Spleen (tissue), 11 donors: ENCODE measurements at regions not wholly inside any gene's neighbourhood (a gene's known extent, or its start where the extent isn't known, plus 50 kb on each side); places are given as distances from the start of the nearest gene placed in this dataset.

Source experiments
- DNase-seq: peaks from one replicate; pipeline ENCODE4 v3.0.0-alpha.2; 2020
- H3K27ac ChIP-seq, 8 donors: fragments of 200-600 bp; sonication (generic) in 7 of 8; 1 replicate in 4 of 8; 2 replicates in 4 of 8; pipeline versions ENCODE4 v1.5.0 to v1.8.0; 2016 to 2021; ENCODE audit warnings: inconsistent platforms in 4 of 8, mild to moderate bottlenecking in 4 of 8, moderate library complexity in 1 of 8
- H3K27me3 ChIP-seq, 7 donors: fragments of 200-600 bp; sonication (generic) in 6 of 7; replicated peaks in 1 of 7; 1 replicate in 4 of 7; 2 replicates in 3 of 7; pipeline versions ENCODE4 v1.5.0 to v1.8.0; 2016 to 2021; ENCODE audit warnings: inconsistent platforms in 3 of 7, mild to moderate bottlenecking in 1 of 7
- H3K36me3 ChIP-seq, 6 donors: fragments of 200-600 bp; sonication (generic) in 5 of 6; 1 replicate in 4 of 6; 2 replicates in 2 of 6; pipeline versions ENCODE4 v1.5.0 to v1.8.0; 2016 to 2021; ENCODE audit warnings: inconsistent platforms in 2 of 6
- H3K4me1 ChIP-seq, 6 donors: fragments of 200-600 bp; sonication (generic) in 5 of 6; 1 replicate in 3 of 6; 2 replicates in 3 of 6; pipeline versions ENCODE4 v1.5.0 to v1.8.0; 2016 to 2021; ENCODE audit warnings: inconsistent platforms in 3 of 6
- H3K4me3 ChIP-seq, 8 donors: fragments of 200-600 bp; sonication (generic) in 7 of 8; 1 replicate in 4 of 8; 2 replicates in 4 of 8; pipeline versions ENCODE4 v1.5.0 to v1.8.0; 2016 to 2021; ENCODE audit warnings: inconsistent platforms in 4 of 8, mild to moderate bottlenecking in 4 of 8, moderate library complexity in 2 of 8
- H3K9me3 ChIP-seq, 8 donors: fragments of 200-600 bp; sonication (generic) in 7 of 8; 1 replicate in 4 of 8; 2 replicates in 4 of 8; pipeline versions ENCODE4 v1.5.0 to v1.8.0; 2016 to 2021; ENCODE audit warnings: inconsistent platforms in 4 of 8
- CTCF ChIP-seq, 11 experiments: fragments of 200-600 bp in 7 of 11; fragments of 450-650 bp in 4 of 11; sonication (generic) in 4 of 11; IDR thresholded peaks in 8 of 11; conservative IDR thresholded peaks in 3 of 11; 1 replicate in 7 of 11; 2 replicates in 4 of 11; pipeline versions ENCODE4 v1.4.0 to v1.8.0; 2016 to 2021; ENCODE audit warnings: antibody characterized with exemption in 11 of 11, inconsistent platforms in 4 of 11, mild to moderate bottlenecking in 1 of 11
- POLR2A ChIP-seq, 3 donors: fragments of 450-650 bp; IDR thresholded peaks; one replicate each; pipeline ENCODE4 v1.5.1; 2017; ENCODE audit warnings: antibody characterized with exemption in 3 of 3, mild to moderate bottlenecking in 1 of 3
- POLR2AphosphoS5 ChIP-seq, 3 donors: sonication (generic); formaldehyde crosslinking; IDR thresholded peaks; one replicate each; pipeline ENCODE4 v1.5.1; 2017; ENCODE audit warnings: antibody characterized with exemption in 3 of 3
- WGBS, 5 donors: extraction: QIAGEN DNeasy Blood & Tissue Kit in 3 of 5; methylation state at CpG; one replicate each; pipeline versions ENCODE4 v1.1.5 to v1.1.7; 2013 to 2018; 5-methylcytosine and 5-hydroxymethylcytosine counted together
- intact Hi-C: fragments of 100-400 bp; cut with DNase I; formaldehyde crosslinking; loops from one replicate; pipeline ENCODE4 v1.15.0; 2023; ENCODE audit warnings: low total_unique reads
- donor health status: healthy with polysubstance abuse.
- donor health status: DM: no; HTN: no; CAD: no; lungs with moderate emphysema.
- donor health status: DM: no; HTN: no; CAD: no.
- donor health status: Bipolar disorder and iron deficiency.
- donor health status: healthy.
- donor health status: DM: no; HTN: no; CAD: no.
- donor health status: DM: yes; HTN: yes; CAD: no.

- no peak for DNase-seq
- H3K9me3 ChIP-seq: no peaks in the 10 kb centered on the region
- intact Hi-C loops: no loop called here
- TF ChIP-seq POLR2AphosphoS5 (IDR thresholded peaks at IDR 0.05) (no peak), POLR2A (IDR thresholded peaks at IDR 0.05) (no peak)
- peaks cover 0 to 3% (median 0%) of the 10 kb centered on the region in 6 donors for H3K4me1 ChIP-seq
- no peak overlapping the region for H3K4me3 ChIP-seq
- no peak overlapping the region for H3K27ac ChIP-seq
- 57 to 71% (median 62%) methylated on average over 1 of the region's 1 CpG for WGBS, 5 donors
- H3K36me3 ChIP-seq: no peaks in the 10 kb centered on the region
- H3K27me3 ChIP-seq: no peaks in the 10 kb centered on the region
Measured at GRCh38 chr12:77402716-77403115, 337.3 kb upstream of the E2F7 start.

GRCh38 chr12:77401770-77402081, 336.4 kb upstream of the E2F7 start:
- H3K27me3 ChIP-seq: no peaks in the 10 kb centered on the region
- no peaks in the 10 kb centered on the region for H3K36me3 ChIP-seq
- H3K27ac ChIP-seq: no peak overlapping the region
- intact Hi-C loops: no loop called here
- no peak overlapping the region for H3K4me3 ChIP-seq
- no peak for DNase-seq
- peaks cover 0 to 3% (median 0%) of the 10 kb centered on the region in 6 donors for H3K4me1 ChIP-seq
- H3K9me3 ChIP-seq: no peaks in the 10 kb centered on the region
- TF ChIP-seq POLR2AphosphoS5 (IDR thresholded peaks at IDR 0.05) (no peak), POLR2A (IDR thresholded peaks at IDR 0.05) (no peak), CTCF (IDR thresholded peaks at IDR 0.05 in 8 of 11, conservative IDR thresholded peaks at IDR 0.05 in 3 of 11) (no peak)

GRCh38 chr12:77401064-77401769, 335.8 kb upstream of the E2F7 start:
- 73 to 86% (median 81%) methylated on average over 3 of the region's 3 CpGs for WGBS, 5 donors
- Histone ChIP-seq H3K4me3 (no peak overlapping the region), H3K27me3 (no peaks in the 10 kb centered on the region), H3K9me3 (no peaks in the 10 kb centered on the region), H3K27ac (no peak overlapping the region), H3K36me3 (no peaks in the 10 kb centered on the region), H3K4me1 (peaks cover 0 to 3% (median 0%) of the 10 kb centered on the region in 6 donors)
- DNase-seq: no peak
- TF ChIP-seq POLR2A (IDR thresholded peaks at IDR 0.05) (no peak), CTCF (IDR thresholded peaks at IDR 0.05 in 8 of 11, conservative IDR thresholded peaks at IDR 0.05 in 3 of 11) (no peak), POLR2AphosphoS5 (IDR thresholded peaks at IDR 0.05) (no peak)
- intact Hi-C loops: no loop called here

GRCh38 chr12:77392467-77393088, 327.2 kb upstream of the E2F7 start:
- Histone ChIP-seq H3K36me3 (no peaks in the 10 kb centered on the region), H3K9me3 (no peaks in the 10 kb centered on the region), H3K4me3 (no peak overlapping the region), H3K27me3 (no peaks in the 10 kb centered on the region), H3K27ac (no peak overlapping the region), H3K4me1 (no peaks in the 10 kb centered on the region)
- TF ChIP-seq CTCF (IDR thresholded peaks at IDR 0.05 in 8 of 11, conservative IDR thresholded peaks at IDR 0.05 in 3 of 11) (no peak), POLR2A (IDR thresholded peaks at IDR 0.05) (no peak), POLR2AphosphoS5 (IDR thresholded peaks at IDR 0.05) (no peak)
- 90 to 95% (median 94%) methylated on average over 10 of the region's 10 CpGs for WGBS, 5 donors
- DNase-seq: no peak
- intact Hi-C loops: no loop called here
